GM18502 (cell line): ENCODE measurements at regions not wholly inside any gene's neighbourhood (a gene's known extent, or its start where the extent isn't known, plus 50 kb on each side); places are given as distances from the start of the nearest gene placed in this dataset.
"Not testable (repeated sequence)": the region's sequence is repeated elsewhere in the genome, so short reads cannot be mapped to it uniquely, and the experiment has no call there.

ENCODE experiments used
- ATAC-seq: cut with Tn5 transposase; IDR thresholded peaks from one replicate; pipeline ENCODE4 v1.9.1; 2021; ENCODE audit warnings: mild to moderate bottlenecking; ENCODE audit not compliant: unreplicated experiment, poor library complexity

DNA sequence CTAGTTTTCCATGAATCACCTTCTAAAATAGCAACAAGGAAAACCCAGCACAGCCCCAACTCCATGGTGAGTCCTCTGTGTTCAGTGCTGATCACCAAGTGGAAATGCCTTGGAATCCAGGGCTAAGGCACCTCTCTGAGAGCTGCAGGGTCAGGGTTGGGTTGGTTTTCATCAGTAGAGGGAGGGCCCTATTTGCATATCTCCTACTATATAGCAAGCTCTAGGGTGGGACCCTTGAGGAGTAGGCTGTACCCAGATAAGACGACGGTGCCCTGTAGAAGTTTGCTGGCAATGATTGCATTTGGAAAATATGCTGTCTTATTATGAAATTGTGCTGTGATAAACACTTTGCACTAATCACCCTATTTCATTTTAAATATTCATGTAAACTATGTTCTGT, 1011.8 kb downstream of the TMEM121 start:
- no peak for ATAC-seq

DNA sequence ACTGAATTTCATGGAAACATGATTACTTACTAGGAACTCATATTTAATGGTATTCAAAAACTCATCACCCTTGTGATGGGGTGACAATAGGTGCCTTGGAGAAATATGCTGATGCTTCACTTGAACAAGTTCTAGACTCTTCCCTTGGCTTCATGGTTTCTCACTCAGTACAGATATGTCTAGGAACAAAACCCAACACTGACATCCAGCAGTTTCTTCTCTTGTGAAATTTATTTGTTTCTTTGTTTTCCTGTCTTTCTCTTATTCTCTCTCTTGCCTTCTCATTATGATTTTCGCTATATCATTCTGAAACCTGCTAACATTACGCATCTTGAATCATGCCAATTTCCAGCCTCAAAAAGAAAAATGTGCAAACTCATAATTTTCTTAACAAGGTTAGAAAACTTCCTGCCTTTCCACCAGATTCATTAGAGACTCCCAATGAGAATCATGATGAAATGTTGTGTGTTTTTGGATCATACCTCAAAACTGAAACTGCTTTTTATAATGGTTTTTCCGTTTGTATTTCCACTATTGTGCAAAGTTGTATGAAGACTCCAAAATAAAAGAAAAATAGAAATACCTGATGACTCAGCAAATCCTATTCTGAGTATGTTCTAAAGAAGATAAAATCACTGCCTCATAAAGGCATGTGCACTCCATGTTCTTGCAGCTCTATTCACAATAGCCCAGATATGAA, 1021.5 kb downstream of the TMEM121 start:
- no peak for ATAC-seq

DNA sequence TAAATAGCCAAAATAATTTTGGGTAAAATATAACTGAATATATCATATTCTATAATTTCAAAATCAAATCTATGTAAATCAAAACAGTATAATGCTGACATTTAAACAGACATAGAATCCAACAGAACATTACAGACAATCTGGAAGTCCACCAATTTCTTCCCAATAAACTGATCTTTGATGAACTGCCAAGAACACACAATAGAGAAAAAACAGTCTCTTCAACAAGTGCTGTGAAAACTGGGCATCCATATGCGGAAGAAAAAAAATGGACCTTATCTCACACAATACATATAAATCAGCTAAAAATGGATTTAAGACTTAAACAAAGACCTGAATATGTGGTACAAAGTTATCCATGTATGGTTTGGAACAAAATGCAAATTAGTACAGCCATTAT, 1022.7 kb downstream of the TMEM121 start:
- ATAC-seq, result no peak

DNA sequence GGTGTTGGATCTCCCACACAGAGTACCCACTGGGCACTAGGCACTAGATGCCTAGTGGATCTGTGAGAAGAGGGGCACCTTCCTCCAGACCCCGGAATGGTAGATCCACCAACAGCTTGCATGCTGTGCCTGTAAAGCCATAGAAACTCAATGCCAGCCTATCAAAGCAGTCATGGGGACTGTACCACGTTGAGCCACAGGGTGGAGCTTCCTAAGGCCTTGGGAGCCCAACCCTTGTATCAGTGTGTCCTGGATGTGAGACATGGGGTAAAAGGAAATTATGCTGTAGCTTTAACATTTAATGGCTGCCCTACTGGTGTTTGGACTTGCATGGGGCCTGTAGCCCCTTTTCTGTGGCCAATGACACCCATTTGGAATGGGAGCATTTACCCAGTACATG, 1024.9 kb downstream of the TMEM121 start:
- ATAC-seq, result no peak

GRCh38 chr14:106556211-106556610, 1029.8 kb downstream of the TMEM121 start:
- not testable (repeated sequence) for ATAC-seq

GRCh38 chr14:106556665-106557289, 1030.4 kb downstream of the TMEM121 start:
- no peak for ATAC-seq

GRCh38 chr14:106562451-106562850, 1036.1 kb downstream of the TMEM121 start:
- no peak for ATAC-seq

DNA sequence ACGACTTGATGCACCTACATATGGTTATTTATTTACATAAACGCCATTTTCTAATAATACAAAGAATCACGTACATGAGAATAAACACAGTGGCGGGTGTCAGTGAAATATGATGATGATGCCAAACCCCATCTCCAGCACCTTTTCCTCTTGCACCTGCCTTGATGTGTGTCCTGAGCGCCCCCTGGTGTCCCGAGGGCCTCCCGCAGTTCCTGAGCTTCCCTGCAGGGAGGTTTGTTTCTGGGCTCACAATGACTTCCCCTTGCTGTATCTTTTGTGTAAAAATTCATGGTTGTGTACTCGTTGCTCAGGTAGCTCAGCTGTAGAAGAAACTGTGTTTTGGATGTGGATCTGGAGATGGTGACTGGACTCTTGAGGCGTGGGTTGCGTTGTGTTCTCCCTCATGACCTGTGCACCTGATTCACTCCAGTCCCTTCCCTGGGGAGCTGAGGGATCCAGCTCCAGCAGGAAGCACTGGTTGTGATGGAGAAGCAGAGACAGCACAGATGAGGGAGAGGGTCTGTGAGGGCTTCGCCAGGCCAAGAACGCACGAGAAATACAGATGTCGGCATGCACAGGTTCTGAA, 1037.8 kb downstream of the TMEM121 start:
- no peak for ATAC-seq

- ATAC-seq, result no peak
These were observed 1052.1 kb downstream of the TMEM121 start for GRCh38 chr14:106578481-106578880.

GRCh38 chr14:106579084-106579483, 1052.7 kb downstream of the TMEM121 start:
- no peak for ATAC-seq

DNA sequence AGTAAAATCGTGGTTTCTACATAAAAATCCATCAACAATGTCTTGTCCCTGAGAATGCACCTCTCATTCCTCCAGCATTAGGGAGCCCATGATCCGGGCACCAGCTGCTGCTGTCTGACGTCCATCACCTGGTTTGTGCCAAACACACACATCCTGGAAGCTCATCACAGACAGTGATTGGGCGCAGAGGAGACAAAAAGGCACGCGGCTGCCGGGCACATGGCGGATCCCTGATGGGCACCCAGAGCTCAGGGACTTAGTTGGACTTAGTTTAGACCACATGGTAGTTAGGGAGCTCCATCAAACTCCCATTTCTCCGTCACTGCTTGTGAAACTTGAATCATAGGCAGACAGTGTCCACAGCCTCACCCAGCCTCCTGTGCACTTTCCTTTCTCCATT, 1059.3 kb downstream of the TMEM121 start:
- no peak for ATAC-seq

DNA sequence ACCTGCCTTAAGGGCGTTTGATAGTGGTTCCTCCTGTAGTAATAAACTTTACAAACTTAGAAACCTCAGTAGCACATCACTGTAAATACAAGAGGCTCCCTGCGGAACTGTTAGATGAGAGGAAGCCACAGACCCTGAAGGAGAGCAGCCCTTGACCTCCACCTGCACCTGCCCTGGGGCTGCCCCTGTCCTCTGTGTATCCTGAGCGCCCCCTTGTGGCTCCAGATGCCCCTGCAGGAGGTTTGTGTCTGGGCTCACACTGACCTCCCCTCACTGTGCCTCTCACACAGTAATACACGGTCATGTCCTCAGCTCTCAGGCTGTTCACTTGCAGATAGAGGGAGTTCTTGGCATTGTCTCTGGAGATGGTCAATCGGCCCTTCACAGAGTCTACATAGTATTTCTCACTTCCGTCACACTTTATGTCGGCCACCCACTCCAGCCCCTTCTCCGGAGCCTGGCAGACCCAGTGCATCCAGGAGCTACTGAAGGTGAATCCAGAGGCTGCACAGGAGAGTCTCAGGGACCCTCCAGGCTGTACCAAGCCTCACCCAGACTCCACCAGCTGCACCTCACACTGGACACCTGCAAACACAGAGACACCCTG, 1059.8 kb downstream of the TMEM121 start:
- no peak for ATAC-seq

- ATAC-seq, result not testable (repeated sequence)
These were observed 1065.2 kb downstream of the TMEM121 start for GRCh38 chr14:106591539-106591938.

GRCh38 chr14:106592115-106592852, 1065.9 kb downstream of the TMEM121 start:
- ATAC-seq, result not testable (repeated sequence)

DNA sequence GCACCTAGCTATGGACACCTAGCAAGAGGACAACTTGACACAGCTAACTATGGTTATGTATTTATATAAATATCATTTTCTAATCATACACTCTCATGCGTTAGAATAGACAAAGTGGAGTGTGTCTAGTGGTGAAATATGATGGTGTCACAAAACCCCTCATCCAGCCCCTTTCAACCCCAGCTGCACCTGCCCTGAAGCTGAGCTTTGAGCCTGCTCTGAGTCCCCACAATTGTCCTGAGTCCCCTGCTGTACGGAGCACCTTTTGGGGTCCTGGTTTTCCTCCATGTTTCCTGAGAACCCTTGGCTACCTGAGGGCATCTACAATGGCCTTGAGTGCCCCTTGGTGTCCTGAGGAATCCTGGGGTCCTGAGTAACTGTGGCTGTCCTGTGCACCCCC, 1072.8 kb downstream of the TMEM121 start:
- no peak for ATAC-seq

DNA sequence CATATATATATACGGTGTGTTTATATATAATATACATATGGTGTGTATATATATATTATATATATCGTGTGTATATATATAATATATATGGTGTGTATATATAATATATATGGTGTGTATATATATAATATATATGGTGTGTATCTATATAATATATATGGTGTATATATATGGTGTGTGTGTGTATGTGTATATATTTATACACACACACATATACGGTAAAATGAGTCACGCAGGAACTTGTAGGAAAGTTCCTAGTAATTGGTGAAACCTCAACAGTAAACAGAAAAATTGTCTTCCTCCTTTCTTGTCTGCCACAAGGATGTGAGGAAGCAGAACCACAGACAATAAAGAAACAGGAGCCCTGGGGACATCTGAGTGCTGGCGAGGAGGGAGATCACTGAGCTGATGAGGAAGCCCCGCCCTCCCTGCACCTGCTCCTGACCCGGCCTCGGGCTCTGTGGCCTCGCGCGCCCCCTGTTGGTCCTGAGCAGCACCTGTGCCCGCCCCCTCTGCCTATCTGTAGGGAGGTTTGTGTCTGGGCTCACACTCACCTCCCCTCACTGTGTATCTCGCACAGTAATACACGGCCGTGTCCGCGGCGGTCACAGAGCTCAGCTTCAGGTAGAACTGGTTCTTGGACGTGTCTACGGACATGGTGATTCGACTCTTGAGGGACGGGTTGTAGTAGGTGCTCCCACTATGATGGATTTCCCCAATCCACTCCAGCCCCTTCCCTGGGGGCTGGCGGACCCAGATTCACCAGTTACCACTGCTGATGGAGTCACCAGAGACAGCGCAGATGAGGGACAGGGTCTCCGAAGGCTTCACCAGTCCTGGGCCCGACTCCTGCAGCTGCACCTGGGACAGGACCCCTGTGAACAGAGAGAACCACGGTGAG, 1079.4 kb downstream of the TMEM121 start:
- peak; percentile 73 for ATAC-seq

DNA sequence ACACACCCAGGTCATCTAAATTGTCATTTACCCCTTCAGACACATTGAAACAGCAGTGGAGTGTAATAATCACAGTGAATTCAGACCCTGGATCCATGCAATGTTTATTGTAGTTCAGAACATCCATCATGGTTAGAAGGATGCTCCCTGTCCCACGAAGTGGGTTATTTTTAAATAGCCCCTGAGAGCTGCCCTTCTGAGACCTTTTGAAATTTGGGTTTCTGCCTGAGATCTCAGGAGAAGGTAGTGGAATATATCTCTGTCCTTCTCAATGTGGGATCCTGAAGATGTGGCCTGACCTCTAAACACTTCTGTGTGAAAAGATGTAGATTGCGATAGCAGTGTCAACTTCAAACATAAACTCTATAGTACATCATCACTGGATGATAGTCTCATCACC, 1080.6 kb downstream of the TMEM121 start:
- ATAC-seq, result no peak

- no peak for ATAC-seq
These were observed 1084.3 kb downstream of the TMEM121 start for GRCh38 chr14:106610691-106611090.

DNA sequence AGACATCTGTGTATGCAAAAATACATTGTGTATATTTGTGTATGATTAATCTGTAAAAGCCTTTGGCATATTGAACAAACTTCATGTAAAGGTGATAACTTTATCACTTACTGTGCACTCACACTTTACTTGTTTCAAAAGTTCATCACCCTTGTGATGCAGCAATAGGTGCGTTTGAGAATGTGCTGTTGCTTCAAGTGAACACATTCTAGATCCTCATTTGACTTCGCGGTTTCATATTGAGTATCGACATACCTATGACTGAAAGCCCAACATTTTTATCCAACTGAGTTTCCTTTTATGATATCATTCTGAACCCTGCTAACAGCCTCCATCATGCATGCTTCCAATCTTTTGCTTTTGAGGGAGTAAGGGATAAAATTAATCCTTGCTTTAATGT, 1086.9 kb downstream of the TMEM121 start:
- no peak for ATAC-seq
